Kidney epithelial cell (primary cell): ENCODE measurements at regions not wholly inside any gene's neighbourhood (a gene's known extent, or its start where the extent isn't known, plus 50 kb on each side); places are given as distances from the start of the nearest gene placed in this dataset.

Experiments used
- DNase-seq: peaks from one replicate; pipeline ENCODE4 v3.0.0-alpha.2; 2010; ENCODE audit warnings: low read depth
- H3K27me3 ChIP-seq: 2 replicates; pipeline ENCODE4 v1.6.0; 2011; ENCODE audit warnings: low read length; ENCODE audit not compliant: control insufficient read depth, insufficient read depth
- H3K36me3 ChIP-seq: 2 replicates; pipeline ENCODE4 v1.5.1; 2011; ENCODE audit warnings: low read length; ENCODE audit not compliant: control insufficient read depth, insufficient read depth
- H3K4me3 ChIP-seq: 2 replicates; pipeline ENCODE4 v1.5.1; 2011; ENCODE audit warnings: low read depth, mild to moderate bottlenecking, control low read depth, low read length
- TF ChIP-seq, protein P1 (sequence below): IDR thresholded peaks from 2 replicates; pipeline ENCODE4 v1.5.1; 2011; ENCODE audit warnings: mild to moderate bottlenecking, moderate library complexity, low read length, control low read depth, inconsistent platforms; ENCODE audit not compliant: insufficient read depth, poor library complexity, severe bottlenecking

DNA sequence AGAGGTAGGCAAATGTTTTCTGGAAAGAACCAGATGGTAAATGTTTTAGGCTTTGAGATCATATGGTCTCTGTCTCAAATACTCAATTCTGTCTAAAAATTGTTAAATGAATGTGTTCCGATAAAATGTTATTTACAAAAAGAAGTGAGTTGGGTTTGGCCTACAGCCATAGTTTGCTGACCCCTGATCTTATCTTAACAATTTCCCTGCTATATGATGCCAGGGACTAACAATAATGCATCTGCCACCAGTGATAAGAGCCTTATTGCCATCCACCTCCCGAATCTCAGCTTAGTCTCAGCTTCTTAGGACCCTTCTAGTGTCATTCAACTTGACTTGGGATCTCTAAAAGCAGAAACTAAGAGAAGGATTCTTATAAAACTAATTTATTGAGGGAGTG is 208.5 kb upstream of the ADGRL2 start:
- no peak for DNase-seq
- Histone ChIP-seq H3K27me3 (no peaks in the 10 kb centered on the region), H3K36me3 (no peaks in the 10 kb centered on the region), H3K4me3 (no peak overlapping the region)
- TF ChIP-seq, protein P1, sequence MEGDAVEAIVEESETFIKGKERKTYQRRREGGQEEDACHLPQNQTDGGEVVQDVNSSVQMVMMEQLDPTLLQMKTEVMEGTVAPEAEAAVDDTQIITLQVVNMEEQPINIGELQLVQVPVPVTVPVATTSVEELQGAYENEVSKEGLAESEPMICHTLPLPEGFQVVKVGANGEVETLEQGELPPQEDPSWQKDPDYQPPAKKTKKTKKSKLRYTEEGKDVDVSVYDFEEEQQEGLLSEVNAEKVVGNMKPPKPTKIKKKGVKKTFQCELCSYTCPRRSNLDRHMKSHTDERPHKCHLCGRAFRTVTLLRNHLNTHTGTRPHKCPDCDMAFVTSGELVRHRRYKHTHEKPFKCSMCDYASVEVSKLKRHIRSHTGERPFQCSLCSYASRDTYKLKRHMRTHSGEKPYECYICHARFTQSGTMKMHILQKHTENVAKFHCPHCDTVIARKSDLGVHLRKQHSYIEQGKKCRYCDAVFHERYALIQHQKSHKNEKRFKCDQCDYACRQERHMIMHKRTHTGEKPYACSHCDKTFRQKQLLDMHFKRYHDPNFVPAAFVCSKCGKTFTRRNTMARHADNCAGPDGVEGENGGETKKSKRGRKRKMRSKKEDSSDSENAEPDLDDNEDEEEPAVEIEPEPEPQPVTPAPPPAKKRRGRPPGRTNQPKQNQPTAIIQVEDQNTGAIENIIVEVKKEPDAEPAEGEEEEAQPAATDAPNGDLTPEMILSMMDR: no peak

DNA sequence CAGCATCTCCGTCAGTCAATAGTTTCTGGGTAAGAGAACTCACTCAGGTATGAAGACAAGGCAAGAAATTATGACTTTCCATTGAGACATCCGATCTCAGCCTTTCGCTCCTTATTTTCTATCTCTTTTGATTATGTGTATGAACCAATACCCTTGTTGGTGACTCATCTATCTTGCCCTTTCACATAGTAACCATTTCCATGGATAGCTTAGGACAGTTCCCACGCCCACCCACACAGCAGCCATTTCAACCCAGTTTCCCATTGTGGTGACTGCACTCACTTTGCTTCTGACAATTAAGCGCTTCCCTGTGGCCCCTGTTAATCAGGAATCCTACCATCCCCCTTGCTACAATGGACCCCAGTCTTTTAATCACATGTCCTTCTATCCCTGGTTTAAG is 210.6 kb upstream of the ADGRL2 start:
- no peak overlapping the region for H3K4me3 ChIP-seq
- no peaks in the 10 kb centered on the region for H3K27me3 ChIP-seq
- TF ChIP-seq, protein P1: no peak
- DNase-seq: no peak
- H3K36me3 ChIP-seq: no peaks in the 10 kb centered on the region

DNA sequence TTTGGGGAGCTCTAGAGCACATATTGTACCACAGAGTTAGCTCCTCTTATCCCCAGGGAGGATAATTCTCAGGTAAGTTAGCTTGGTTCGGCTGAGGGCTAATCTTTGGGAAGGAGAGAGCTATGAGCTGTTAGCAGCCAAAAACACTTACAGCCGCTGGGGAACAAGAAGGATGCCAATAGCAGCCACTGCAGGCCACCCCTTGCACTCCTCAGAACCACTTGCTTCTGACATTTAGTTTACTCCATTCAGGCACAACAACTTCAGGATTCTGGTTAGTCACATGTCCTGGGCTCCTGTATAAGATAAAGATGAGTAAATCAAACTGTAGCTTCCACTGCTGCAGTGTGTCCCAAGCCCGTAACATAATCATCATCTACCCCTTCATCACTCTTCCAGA is 212.6 kb upstream of the ADGRL2 start:
- TF ChIP-seq, protein P1: no peak
- no peak for DNase-seq
- Histone ChIP-seq H3K27me3 (no peaks in the 10 kb centered on the region), H3K36me3 (no peaks in the 10 kb centered on the region), H3K4me3 (no peak overlapping the region)

DNA sequence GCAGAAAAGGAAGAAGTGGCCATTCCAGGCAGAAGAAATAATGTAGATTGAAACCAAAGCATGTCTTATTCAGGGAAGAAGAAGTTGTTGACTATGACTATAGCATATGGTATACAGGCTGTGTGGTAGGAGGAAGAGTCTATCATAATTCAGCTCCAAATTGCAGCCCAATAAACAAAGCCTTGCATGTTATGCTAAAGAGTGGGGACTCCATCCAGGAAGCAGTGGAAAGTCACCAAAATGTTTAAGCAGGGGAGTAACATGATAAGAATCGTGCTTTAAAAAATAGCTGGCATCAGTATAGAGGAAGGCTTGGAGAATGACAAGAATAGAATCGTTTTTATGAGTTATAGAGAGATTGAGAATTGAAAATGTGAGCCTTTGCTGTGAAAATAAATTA is 213.3 kb upstream of the ADGRL2 start:
- TF ChIP-seq, protein P1: no peak
- no peaks in the 10 kb centered on the region for H3K36me3 ChIP-seq
- no peak for DNase-seq

DNA sequence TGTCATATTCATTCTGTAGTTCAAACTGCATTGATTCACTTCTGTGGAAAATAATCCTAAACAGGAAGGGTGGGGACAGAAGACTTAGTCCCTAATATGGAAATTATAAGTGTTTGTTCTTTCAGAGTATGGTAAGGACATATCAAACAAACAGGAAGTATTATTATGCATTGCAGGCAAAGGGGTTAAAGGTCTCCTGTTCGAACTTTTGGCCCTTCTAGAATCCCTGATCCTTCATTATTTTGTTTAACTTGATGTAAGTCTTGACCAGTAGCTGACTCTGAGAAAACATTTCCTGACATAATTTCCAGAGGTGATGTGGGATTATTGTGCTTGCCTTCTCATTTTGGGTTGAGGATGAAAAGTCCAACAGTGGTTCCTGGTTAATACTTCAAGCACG is 215.4 kb upstream of the ADGRL2 start:
- DNase-seq: no peak
- Histone ChIP-seq H3K4me3 (no peak overlapping the region), H3K36me3 (no peaks in the 10 kb centered on the region), H3K27me3 (no peaks in the 10 kb centered on the region)
- TF ChIP-seq, protein P1: no peak

More for the DNA sequence above, 213.3 kb upstream of the ADGRL2 start:
- no peaks in the 10 kb centered on the region for H3K27me3 ChIP-seq
- no peak overlapping the region for H3K4me3 ChIP-seq

DNA sequence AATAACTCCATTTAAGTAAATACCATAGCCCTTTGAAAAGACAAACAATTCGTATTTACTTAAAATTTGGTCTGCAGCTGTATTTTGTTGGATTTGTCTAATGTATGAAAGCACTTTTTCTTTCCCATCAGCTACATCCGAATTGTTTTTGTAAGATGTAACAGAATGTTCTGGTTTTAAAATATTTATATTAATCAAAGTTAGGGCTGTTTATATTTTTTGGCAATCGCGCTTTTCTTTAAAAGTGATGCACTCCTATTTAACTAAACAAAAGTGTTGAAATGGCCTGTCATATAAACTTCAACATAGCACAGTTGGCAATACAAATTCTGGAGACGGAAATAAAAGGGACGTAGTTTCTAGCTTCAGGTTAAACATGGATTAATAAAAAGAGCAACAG is 216.3 kb upstream of the ADGRL2 start:
- TF ChIP-seq, protein P1: no peak
- Histone ChIP-seq H3K36me3 (no peaks in the 10 kb centered on the region), H3K4me3 (no peak overlapping the region), H3K27me3 (no peaks in the 10 kb centered on the region)
- no peak for DNase-seq
